Tibial nerve (tissue), 4 donors: ENCODE measurements at regions not wholly inside any gene's neighbourhood (a gene's known extent, or its start where the extent isn't known, plus 50 kb on each side); places are given as distances from the start of the nearest gene placed in this dataset.
A peak's percentile ranks its signal among the peaks of the same experiment; 100 is the strongest.

Experiments used
- DNase-seq, 2 donors: peaks; one replicate each; pipeline ENCODE4 v3.0.0-alpha.2; 2019; ENCODE audit warnings: low spot score in 2 of 2
- H3K27ac ChIP-seq, 4 donors: fragments of 200-600 bp; sonication (generic) in 3 of 4; one replicate each; pipeline ENCODE4 v1.5.1; 2017 to 2019; ENCODE audit warnings: mild to moderate bottlenecking in 1 of 4
- H3K27me3 ChIP-seq, 2 donors: fragments of 200-600 bp; sonication (generic) in 1 of 2; one replicate each; pipeline versions ENCODE4 v1.5.1 to v1.6.0; 2017 to 2019
- H3K36me3 ChIP-seq, 3 donors: fragments of 200-600 bp; sonication (generic); one replicate each; pipeline ENCODE4 v1.5.1; 2018 to 2019
- H3K4me1 ChIP-seq, 4 donors: fragments of 200-600 bp; sonication (generic) in 3 of 4; one replicate each; pipeline ENCODE4 v1.5.1; 2017 to 2019
- H3K4me3 ChIP-seq, 4 donors: fragments of 200-600 bp; sonication (generic) in 3 of 4; one replicate each; pipeline ENCODE4 v1.5.1; 2017 to 2019; ENCODE audit warnings: mild to moderate bottlenecking in 1 of 4, moderate library complexity in 1 of 4
- H3K9me3 ChIP-seq, 4 donors: fragments of 200-600 bp; sonication (generic) in 3 of 4; one replicate each; pipeline ENCODE4 v1.5.1; 2017 to 2019
- CTCF ChIP-seq, 5 experiments: fragments of 200-600 bp in 3 of 5; fragments of 450-650 bp in 2 of 5; sonication (generic) in 3 of 5; IDR thresholded peaks; one replicate each; pipeline ENCODE4 v1.5.1; 2016 to 2019; ENCODE audit warnings: antibody characterized with exemption in 5 of 5, mild to moderate bottlenecking in 3 of 5, moderate library complexity in 2 of 5
- EP300 ChIP-seq, 2 donors: sonication (generic); formaldehyde crosslinking; IDR thresholded peaks; one replicate each; pipeline ENCODE4 v1.6.1; 2017; ENCODE audit warnings: antibody characterized with exemption in 2 of 2, mild to moderate bottlenecking in 1 of 2
- POLR2A ChIP-seq, 2 donors: fragments of 450-650 bp; IDR thresholded peaks; one replicate each; pipeline ENCODE4 v1.6.1; 2017; ENCODE audit warnings: antibody characterized with exemption in 2 of 2, mild to moderate bottlenecking in 2 of 2, moderate library complexity in 2 of 2
- WGBS, 2 donors: methylation state at CpG; one replicate each; pipeline ENCODE4 v1.1.5; 2018; 5-methylcytosine and 5-hydroxymethylcytosine counted together

- Histone ChIP-seq H3K9me3 (no peaks in the 10 kb centered on the region), H3K27me3 (no peaks in the 10 kb centered on the region), H3K4me3 (no peak overlapping the region), H3K4me1 (no peaks in the 10 kb centered on the region), H3K27ac (no peak overlapping the region), H3K36me3 (no peaks in the 10 kb centered on the region)
- TF ChIP-seq POLR2A (IDR thresholded peaks at IDR 0.05) (no peak), EP300 (IDR thresholded peaks at IDR 0.05) (no peak), CTCF (IDR thresholded peaks at IDR 0.05) (no peak)
- DNase-seq, result no peak
- WGBS, 2 donors, result 91 to 92% methylated on average over 4 of the region's 4 CpGs
These were observed 1274.6 kb downstream of the SLITRK5 start for GRCh38 chr13:88945793-88946192.

- TF ChIP-seq EP300 (IDR thresholded peaks at IDR 0.05) (peak in 1 of 2 donors; percentile 38), POLR2A (IDR thresholded peaks at IDR 0.05) (no peak)
- Histone ChIP-seq H3K4me3 (no peak overlapping the region), H3K27ac (peak overlapping the region in 1 of 4 donors; percentile 13), H3K36me3 (no peaks in the 10 kb centered on the region), H3K9me3 (no peaks in the 10 kb centered on the region), H3K4me1 (no peaks in the 10 kb centered on the region), H3K27me3 (no peaks in the 10 kb centered on the region)
- 48 to 55% methylated on average over 3 of the region's 3 CpGs for WGBS, 2 donors
- no peak for DNase-seq
These were observed 1277.3 kb downstream of the SLITRK5 start for GRCh38 chr13:88948501-88948900.

- Histone ChIP-seq H3K4me1 (peaks cover 0 to 5% (median 0%) of the 10 kb centered on the region in 4 donors), H3K9me3 (no peaks in the 10 kb centered on the region), H3K36me3 (no peaks in the 10 kb centered on the region), H3K27me3 (no peaks in the 10 kb centered on the region), H3K27ac (no peak overlapping the region), H3K4me3 (no peak overlapping the region)
- peak in 1 of 2 donors; percentile 62 for DNase-seq
- TF ChIP-seq POLR2A (IDR thresholded peaks at IDR 0.05) (no peak), EP300 (IDR thresholded peaks at IDR 0.05) (peak in 1 of 2 donors; percentile 29)
- 26 to 29% methylated on average over 2 of the region's 2 CpGs for WGBS, 2 donors
These were observed 1287.7 kb downstream of the SLITRK5 start for GRCh38 chr13:88958821-88959220.

- no peak for TF ChIP-seq POLR2A (IDR thresholded peaks at IDR 0.05)
- TF ChIP-seq CTCF (IDR thresholded peaks at IDR 0.05), result no peak
- TF ChIP-seq EP300 (IDR thresholded peaks at IDR 0.05), result no peak
- Histone ChIP-seq H3K27me3 (no peaks in the 10 kb centered on the region), H3K9me3 (no peaks in the 10 kb centered on the region), H3K27ac (no peak overlapping the region), H3K4me1 (peaks cover 0 to 11% (median 0%) of the 10 kb centered on the region in 4 donors), H3K4me3 (no peak overlapping the region), H3K36me3 (no peaks in the 10 kb centered on the region)
- WGBS, 2 donors, result 66 to 77% methylated on average over 4 of the region's 4 CpGs
- no peak for DNase-seq
These were observed 1305.3 kb downstream of the SLITRK5 start for GRCh38 chr13:88976466-88976865.

GRCh38 chr13:88978607-88979006 lies 1307.4 kb downstream of the SLITRK5 start:
- 81 to 89% methylated on average over 2 of the region's 2 CpGs for WGBS, 2 donors
- no peaks in the 10 kb centered on the region for H3K36me3 ChIP-seq
- no peak overlapping the region for H3K27ac ChIP-seq
- H3K4me3 ChIP-seq, result no peak overlapping the region
- TF ChIP-seq CTCF (IDR thresholded peaks at IDR 0.05) (no peak), POLR2A (IDR thresholded peaks at IDR 0.05) (no peak), EP300 (IDR thresholded peaks at IDR 0.05) (no peak)
- H3K9me3 ChIP-seq, result no peaks in the 10 kb centered on the region
- no peak for DNase-seq
- no peaks in the 10 kb centered on the region for H3K27me3 ChIP-seq
- H3K4me1 ChIP-seq, result peaks cover 0 to 11% (median 0%) of the 10 kb centered on the region in 4 donors

- no peaks in the 10 kb centered on the region for H3K36me3 ChIP-seq
- H3K9me3 ChIP-seq, result no peaks in the 10 kb centered on the region
- no peak for DNase-seq
- H3K27me3 ChIP-seq, result no peaks in the 10 kb centered on the region
- H3K27ac ChIP-seq, result peak overlapping the region in 1 of 4 donors; percentile 36
- H3K4me1 ChIP-seq, result peaks cover 0 to 11% (median 0%) of the 10 kb centered on the region in 4 donors
- WGBS, 2 donors, result 19% methylated on average over 7 of the region's 7 CpGs
- no peak for TF ChIP-seq CTCF (IDR thresholded peaks at IDR 0.05)
- TF ChIP-seq POLR2A (IDR thresholded peaks at IDR 0.05), result no peak
- TF ChIP-seq EP300 (IDR thresholded peaks at IDR 0.05), result no peak
- H3K4me3 ChIP-seq, result no peak overlapping the region
These were observed 1308.4 kb downstream of the SLITRK5 start for GRCh38 chr13:88979465-88980175.
